ENCODE measurements at regions not wholly inside any gene's neighbourhood (a gene's known extent, or its start where the extent isn't known, plus 50 kb on each side); places are given as distances from the start of the nearest gene placed in this dataset.

GRCh38 chr7:110388457-110388856 is 702.5 kb upstream of the LRRN3 start:
- DNase-seq (ENCODE audit: low read depth in 1 of 2, low spot score in 2 of 2) = no peak
- no peak overlapping the region for H3K27ac ChIP-seq
- no peaks in the 10 kb centered on the region for H3K27me3 ChIP-seq (replicated peaks)
- H3K4me1 ChIP-seq (replicated peaks) = peaks cover 9% of the 10 kb centered on the region
- no peaks in the 10 kb centered on the region for H3K9me3 ChIP-seq (replicated peaks)
- no peaks in the 10 kb centered on the region for H3K36me3 ChIP-seq
- H3K4me3 ChIP-seq = no peak overlapping the region

GRCh38 chr7:110396021-110396420 is 694.9 kb upstream of the LRRN3 start:
- no peaks in the 10 kb centered on the region for H3K27me3 ChIP-seq (replicated peaks)
- DNase-seq (ENCODE audit: low read depth in 1 of 2, low spot score in 2 of 2) = no peak
- no peak overlapping the region for H3K4me3 ChIP-seq
- no peaks in the 10 kb centered on the region for H3K4me1 ChIP-seq (replicated peaks)
- no peaks in the 10 kb centered on the region for H3K36me3 ChIP-seq
- H3K9me3 ChIP-seq (replicated peaks) = no peaks in the 10 kb centered on the region
- H3K27ac ChIP-seq = no peak overlapping the region

- no peaks in the 10 kb centered on the region for H3K9me3 ChIP-seq (replicated peaks)
- H3K36me3 ChIP-seq = no peaks in the 10 kb centered on the region
- no peak overlapping the region for H3K27ac ChIP-seq
- no peaks in the 10 kb centered on the region for H3K4me1 ChIP-seq (replicated peaks)
- DNase-seq (ENCODE audit: low read depth in 1 of 2, low spot score in 2 of 2) = no peak
- H3K27me3 ChIP-seq (replicated peaks) = no peaks in the 10 kb centered on the region
- H3K4me3 ChIP-seq = no peak overlapping the region
These were observed 692.8 kb upstream of the LRRN3 start for GRCh38 chr7:110397927-110398660.

GRCh38 chr7:110399421-110399820 is 691.5 kb upstream of the LRRN3 start:
- DNase-seq (ENCODE audit: low read depth in 1 of 2, low spot score in 2 of 2) = no peak
- H3K9me3 ChIP-seq (replicated peaks) = no peaks in the 10 kb centered on the region
- H3K4me1 ChIP-seq (replicated peaks) = no peaks in the 10 kb centered on the region
- H3K27me3 ChIP-seq (replicated peaks) = no peaks in the 10 kb centered on the region
- H3K4me3 ChIP-seq = no peak overlapping the region
- H3K27ac ChIP-seq = no peak overlapping the region
- H3K36me3 ChIP-seq = no peaks in the 10 kb centered on the region

- Histone ChIP-seq H3K9me3 (replicated peaks) (no peaks in the 10 kb centered on the region), H3K27ac (no peak overlapping the region), H3K4me1 (replicated peaks) (no peaks in the 10 kb centered on the region), H3K27me3 (replicated peaks) (no peaks in the 10 kb centered on the region), H3K36me3 (no peaks in the 10 kb centered on the region), H3K4me3 (no peak overlapping the region)
- no peak for DNase-seq (ENCODE audit: low read depth in 1 of 2, low spot score in 2 of 2)
These were observed 690.5 kb upstream of the LRRN3 start for GRCh38 chr7:110400411-110400810.

- H3K4me3 ChIP-seq = no peak overlapping the region
- no peaks in the 10 kb centered on the region for H3K27me3 ChIP-seq (replicated peaks)
- DNase-seq (ENCODE audit: low read depth in 1 of 2, low spot score in 2 of 2) = no peak
- no peak overlapping the region for H3K27ac ChIP-seq
- H3K4me1 ChIP-seq (replicated peaks) = no peaks in the 10 kb centered on the region
- H3K36me3 ChIP-seq = no peaks in the 10 kb centered on the region
- H3K9me3 ChIP-seq (replicated peaks) = no peaks in the 10 kb centered on the region; the same call in 1 of the 2 replicates
These were observed 683.7 kb upstream of the LRRN3 start for GRCh38 chr7:110407242-110407641.

GRCh38 chr7:110407706-110408105 is 683.2 kb upstream of the LRRN3 start:
- no peak for DNase-seq (ENCODE audit: low read depth in 1 of 2, low spot score in 2 of 2)
- Histone ChIP-seq H3K27me3 (replicated peaks) (no peaks in the 10 kb centered on the region), H3K9me3 (replicated peaks) (no peaks in the 10 kb centered on the region; the same call in 1 of the 2 replicates), H3K4me3 (no peak overlapping the region), H3K36me3 (no peaks in the 10 kb centered on the region), H3K4me1 (replicated peaks) (no peaks in the 10 kb centered on the region), H3K27ac (no peak overlapping the region)

- DNase-seq (ENCODE audit: low read depth in 1 of 2, low spot score in 2 of 2) = no peak
These were observed 678.3 kb upstream of the LRRN3 start for GRCh38 chr7:110412614-110413013.

GRCh38 chr7:110413038-110413437 is 677.9 kb upstream of the LRRN3 start:
- Histone ChIP-seq H3K9me3 (replicated peaks) (no peaks in the 10 kb centered on the region; the same call in 1 of the 2 replicates), H3K27ac (no peak overlapping the region), H3K4me3 (no peak overlapping the region), H3K4me1 (replicated peaks) (no peaks in the 10 kb centered on the region), H3K27me3 (replicated peaks) (no peaks in the 10 kb centered on the region), H3K36me3 (no peaks in the 10 kb centered on the region)
- DNase-seq (ENCODE audit: low read depth in 1 of 2, low spot score in 2 of 2) = no peak

More at GRCh38 chr7:110412614-110413013, 678.3 kb upstream of the LRRN3 start:
- no peaks in the 10 kb centered on the region; the same call in 1 of the 2 replicates for H3K9me3 ChIP-seq (replicated peaks)
- H3K36me3 ChIP-seq = no peaks in the 10 kb centered on the region
- H3K4me3 ChIP-seq = no peak overlapping the region
- H3K4me1 ChIP-seq (replicated peaks) = no peaks in the 10 kb centered on the region
- no peak overlapping the region for H3K27ac ChIP-seq
- H3K27me3 ChIP-seq (replicated peaks) = no peaks in the 10 kb centered on the region

GRCh38 chr7:110417611-110418010 is 673.3 kb upstream of the LRRN3 start:
- H3K4me3 ChIP-seq = no peak overlapping the region
- H3K36me3 ChIP-seq = no peaks in the 10 kb centered on the region
- H3K4me1 ChIP-seq (replicated peaks) = no peaks in the 10 kb centered on the region
- no peaks in the 10 kb centered on the region for H3K9me3 ChIP-seq (replicated peaks)
- H3K27ac ChIP-seq = no peak overlapping the region
- DNase-seq (ENCODE audit: low read depth in 1 of 2, low spot score in 2 of 2) = no peak
- no peaks in the 10 kb centered on the region for H3K27me3 ChIP-seq (replicated peaks)

GRCh38 chr7:110418659-110419280 is 672.2 kb upstream of the LRRN3 start:
- Histone ChIP-seq H3K27ac (no peak overlapping the region), H3K4me1 (replicated peaks) (no peaks in the 10 kb centered on the region), H3K36me3 (no peaks in the 10 kb centered on the region), H3K9me3 (replicated peaks) (no peaks in the 10 kb centered on the region), H3K4me3 (no peak overlapping the region), H3K27me3 (replicated peaks) (no peaks in the 10 kb centered on the region)
- no peak for DNase-seq (ENCODE audit: low read depth in 1 of 2, low spot score in 2 of 2)

- Histone ChIP-seq H3K36me3 (no peaks in the 10 kb centered on the region), H3K27ac (no peak overlapping the region)
- no peak for DNase-seq (ENCODE audit: low read depth in 1 of 2, low spot score in 2 of 2)
These were observed 670.1 kb upstream of the LRRN3 start for GRCh38 chr7:110420788-110421187.

GRCh38 chr7:110421490-110422241 is 669.3 kb upstream of the LRRN3 start:
- no peaks in the 10 kb centered on the region for H3K27me3 ChIP-seq (replicated peaks)
- H3K9me3 ChIP-seq (replicated peaks) = no peaks in the 10 kb centered on the region
- H3K36me3 ChIP-seq = no peaks in the 10 kb centered on the region
- DNase-seq (ENCODE audit: low read depth in 1 of 2, low spot score in 2 of 2) = no peak
- no peaks in the 10 kb centered on the region for H3K4me1 ChIP-seq (replicated peaks)
- no peak overlapping the region for H3K27ac ChIP-seq
- H3K4me3 ChIP-seq = no peak overlapping the region

More at GRCh38 chr7:110420788-110421187, 670.1 kb upstream of the LRRN3 start:
- Histone ChIP-seq H3K4me3 (no peak overlapping the region), H3K9me3 (replicated peaks) (no peaks in the 10 kb centered on the region), H3K27me3 (replicated peaks) (no peaks in the 10 kb centered on the region), H3K4me1 (replicated peaks) (no peaks in the 10 kb centered on the region)

- DNase-seq (ENCODE audit: low read depth in 1 of 2, low spot score in 2 of 2) = no peak
- no peaks in the 10 kb centered on the region for H3K27me3 ChIP-seq (replicated peaks)
- H3K27ac ChIP-seq = no peak overlapping the region
- no peaks in the 10 kb centered on the region for H3K9me3 ChIP-seq (replicated peaks)
- H3K4me3 ChIP-seq = no peak overlapping the region
- no peaks in the 10 kb centered on the region for H3K36me3 ChIP-seq
- H3K4me1 ChIP-seq (replicated peaks) = no peaks in the 10 kb centered on the region
These were observed 658.8 kb upstream of the LRRN3 start for GRCh38 chr7:110432061-110432553.
